Activated gamma-delta T cell treated with Interleukin-2 at 50 U/mL for 16 hours (primary cell): ENCODE measurements at regions not wholly inside any gene's neighbourhood (a gene's known extent, or its start where the extent isn't known, plus 50 kb on each side); places are given as distances from the start of the nearest gene placed in this dataset.

Experiments
- DNase-seq: peaks from one replicate; pipeline ENCODE4 v3.0.0-alpha.2; 2020

DNA sequence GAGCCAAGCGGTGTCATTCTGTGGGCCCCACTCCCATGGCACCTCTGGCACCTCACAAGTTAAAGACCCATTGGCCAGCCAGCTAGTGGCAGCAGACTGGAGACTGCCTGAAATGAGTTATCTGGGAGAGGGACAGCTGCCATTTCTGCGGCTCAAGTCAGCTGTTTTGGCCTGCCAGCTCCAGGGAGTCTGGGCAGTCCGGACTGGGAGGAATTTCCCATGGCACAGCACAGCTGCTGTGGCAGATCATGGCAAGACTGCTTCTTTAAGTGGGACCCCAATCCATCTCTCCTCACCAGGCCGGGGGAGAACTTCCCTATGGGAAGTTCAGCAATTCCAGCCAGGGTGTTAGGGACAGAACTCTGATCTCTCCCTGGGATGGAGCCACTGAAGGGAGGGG, 2187.6 kb upstream of the CELF4 start:
- no peak for DNase-seq

DNA sequence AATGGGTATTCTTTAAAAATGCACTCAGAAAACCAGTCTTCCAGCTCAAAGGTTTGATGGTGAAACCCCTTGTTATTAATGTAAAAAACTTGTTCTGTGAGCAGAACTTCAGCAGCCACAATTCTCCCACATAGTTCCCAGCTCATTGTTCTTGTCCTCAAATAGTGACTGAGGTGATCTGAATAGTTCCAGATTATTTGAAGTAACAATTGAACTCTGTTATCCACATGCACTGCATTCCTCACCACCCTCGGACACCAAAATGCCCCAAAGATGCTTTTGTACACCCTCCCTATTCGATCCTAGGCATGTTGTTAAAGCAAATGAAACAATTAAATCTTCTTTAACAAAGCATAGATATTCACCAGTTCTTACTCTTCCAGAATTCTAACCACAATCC, 2186.8 kb upstream of the CELF4 start:
- no peak for DNase-seq

DNA sequence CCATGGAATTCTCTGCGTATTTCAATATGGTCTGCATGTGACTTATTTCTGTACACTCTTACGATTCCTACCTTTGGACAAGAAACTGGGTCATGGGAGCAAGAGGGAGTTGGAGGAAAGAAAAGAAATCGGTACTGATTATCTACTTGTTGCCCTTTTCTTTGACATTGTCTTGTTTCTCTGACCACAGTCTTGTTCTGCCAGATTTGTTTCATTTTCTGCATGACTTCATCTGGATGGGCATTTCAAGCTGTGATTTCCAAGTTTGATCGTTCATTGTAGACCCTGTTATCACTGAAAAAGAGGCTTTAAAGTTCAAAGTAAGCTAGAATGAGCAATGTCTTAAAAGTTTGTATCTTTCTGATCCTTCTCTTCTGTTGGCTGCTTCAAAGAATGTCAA, 2186.3 kb upstream of the CELF4 start:
- no peak for DNase-seq

- DNase-seq = no peak
Measured at GRCh38 chr18:39751161-39751560, 2185.6 kb upstream of the CELF4 start.

GRCh38 chr18:39749154-39749553, 2183.6 kb upstream of the CELF4 start:
- no peak for DNase-seq

DNA sequence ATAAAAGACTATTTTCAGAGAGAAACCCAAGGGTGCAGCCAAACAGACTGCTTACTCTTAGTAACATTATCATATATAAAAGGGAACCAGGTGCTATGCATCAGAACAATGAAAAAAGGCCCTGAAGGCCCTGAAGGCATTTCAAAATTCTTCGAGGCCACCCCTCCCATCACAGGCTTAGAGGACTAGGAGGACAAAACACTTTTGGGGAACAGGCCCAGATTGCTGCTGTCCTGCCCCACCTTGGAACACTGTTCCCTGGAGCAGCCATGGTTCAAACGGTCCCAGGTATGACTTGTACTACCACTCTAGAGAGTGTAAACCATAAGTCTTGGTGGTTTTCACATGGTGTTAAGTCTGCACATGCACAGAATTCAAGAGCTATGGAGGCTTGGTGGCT, 2183.1 kb upstream of the CELF4 start:
- no peak for DNase-seq

DNA sequence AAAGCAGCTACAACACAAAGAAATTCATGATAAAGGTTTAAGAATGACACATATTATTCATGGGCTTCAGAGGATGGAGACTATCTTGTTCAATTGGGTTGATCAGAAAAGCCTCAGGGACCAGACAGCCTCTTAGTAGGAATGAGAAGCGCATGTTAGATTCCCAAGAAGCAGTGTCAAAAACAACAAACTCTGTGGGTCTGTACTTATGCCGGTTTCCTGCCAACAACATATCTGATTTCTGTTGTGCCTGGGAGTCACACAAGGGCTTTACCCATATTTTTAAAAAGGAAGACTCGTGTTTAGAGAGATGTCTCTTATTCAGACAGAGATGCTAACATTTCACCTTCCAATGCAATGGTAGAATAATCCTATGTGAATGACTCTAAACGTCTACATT, 2180.6 kb upstream of the CELF4 start:
- DNase-seq = no peak

DNA sequence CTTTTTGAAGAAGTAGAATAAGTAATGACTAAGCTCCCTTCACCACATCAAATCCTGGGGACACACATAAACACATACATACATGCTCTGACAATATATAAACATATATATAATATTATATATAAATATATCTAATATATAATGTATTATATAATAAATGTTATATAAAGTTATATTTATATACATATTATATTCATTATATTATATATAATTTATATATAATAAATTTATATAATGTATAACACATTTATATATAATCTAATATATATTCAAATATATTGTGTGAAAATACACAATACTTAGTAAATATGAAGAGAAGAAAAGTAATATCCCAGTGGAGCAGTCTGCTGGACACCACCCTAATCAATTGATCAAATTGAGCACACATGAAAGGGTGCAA, 2177.9 kb upstream of the CELF4 start:
- DNase-seq = no peak

DNA sequence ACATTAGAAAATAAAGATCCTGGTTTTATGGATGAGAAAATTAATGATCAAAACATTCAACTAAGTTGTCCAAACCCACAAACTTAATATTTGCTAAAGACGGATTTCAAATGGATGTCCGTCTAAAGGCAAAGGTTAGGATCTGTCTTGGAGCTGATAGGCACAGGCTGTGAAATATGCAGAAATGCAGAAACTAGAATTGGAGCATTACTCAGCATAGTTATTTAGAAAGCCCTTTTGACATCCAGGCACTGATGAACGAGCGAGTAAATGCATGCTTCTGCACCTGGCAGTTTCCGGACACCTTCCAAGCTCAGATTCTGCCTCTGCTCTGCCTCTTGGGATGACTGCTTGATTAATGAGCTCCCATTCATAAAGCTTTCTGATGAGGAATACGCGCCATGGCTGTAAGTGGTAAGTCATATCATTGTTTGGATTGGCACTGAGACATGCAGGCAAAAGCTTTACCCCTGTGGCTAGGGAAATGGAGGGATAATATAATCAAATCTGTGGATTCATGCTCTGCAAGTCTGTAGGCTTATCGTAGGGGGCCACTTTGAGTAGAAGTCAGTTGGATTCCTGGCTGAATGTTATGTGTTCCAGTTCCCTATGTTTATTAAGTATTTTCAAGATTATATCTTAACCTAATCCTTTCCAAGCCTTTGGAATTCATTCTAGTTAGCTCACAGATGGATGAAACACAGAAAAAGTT, 2176.3 kb upstream of the CELF4 start:
- DNase-seq = no peak

DNA sequence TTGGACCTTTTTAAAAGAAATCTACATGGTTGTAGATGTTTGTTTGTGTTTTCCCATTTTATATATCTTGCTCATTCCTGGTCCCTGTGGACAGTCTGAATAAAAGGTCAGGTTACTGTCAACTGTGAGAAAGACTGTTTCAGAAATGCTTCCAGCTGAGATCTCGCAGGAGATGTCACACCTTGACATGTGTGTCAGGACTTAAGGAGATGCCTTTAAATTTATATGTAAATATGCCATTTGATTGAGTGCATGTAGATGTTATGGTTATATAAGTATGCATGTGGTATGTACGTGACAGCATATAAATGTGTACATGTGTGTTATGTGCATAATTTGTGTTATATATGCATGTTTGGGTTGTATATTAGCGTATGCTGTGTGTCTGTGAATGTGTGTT, 2172.3 kb upstream of the CELF4 start:
- no peak for DNase-seq

DNA sequence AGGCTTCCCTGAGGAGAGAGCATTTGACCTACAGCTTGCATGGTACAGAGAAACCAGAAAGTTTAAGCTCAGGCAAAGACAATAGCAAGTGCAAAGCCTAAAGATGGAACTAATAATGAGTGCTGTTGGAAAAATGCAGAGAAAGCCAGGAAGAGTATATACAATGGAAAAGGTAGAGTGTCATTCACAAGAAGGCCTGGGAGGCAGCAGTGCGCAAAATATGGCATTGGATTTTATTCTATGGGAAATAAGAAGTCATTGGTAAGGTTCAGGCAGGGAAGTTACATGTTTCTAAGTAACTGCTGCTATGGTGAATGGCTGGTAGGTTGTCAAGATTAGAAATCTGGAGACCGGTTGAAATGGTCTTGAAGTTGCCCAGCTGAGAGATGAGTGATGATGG, 2167.3 kb upstream of the CELF4 start:
- no peak for DNase-seq

DNA sequence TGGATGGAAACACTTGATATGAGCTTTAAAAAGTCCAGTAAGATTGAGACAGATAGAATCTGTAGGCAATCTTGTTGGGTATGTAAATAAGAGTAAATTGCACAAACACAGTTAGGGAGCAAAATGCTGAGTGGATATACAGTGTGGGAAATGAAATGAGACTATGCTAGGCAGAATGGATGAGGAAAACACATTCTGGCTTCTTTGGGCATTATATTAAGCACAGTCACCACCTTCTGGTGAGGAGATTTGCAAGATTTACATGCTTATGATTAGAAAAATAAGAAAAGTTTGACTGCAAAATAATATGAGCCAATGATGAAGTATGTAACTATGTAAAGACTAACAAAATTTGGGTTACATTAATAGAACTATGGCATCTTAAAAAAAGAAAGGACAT, 2165.0 kb upstream of the CELF4 start:
- no peak for DNase-seq

DNA sequence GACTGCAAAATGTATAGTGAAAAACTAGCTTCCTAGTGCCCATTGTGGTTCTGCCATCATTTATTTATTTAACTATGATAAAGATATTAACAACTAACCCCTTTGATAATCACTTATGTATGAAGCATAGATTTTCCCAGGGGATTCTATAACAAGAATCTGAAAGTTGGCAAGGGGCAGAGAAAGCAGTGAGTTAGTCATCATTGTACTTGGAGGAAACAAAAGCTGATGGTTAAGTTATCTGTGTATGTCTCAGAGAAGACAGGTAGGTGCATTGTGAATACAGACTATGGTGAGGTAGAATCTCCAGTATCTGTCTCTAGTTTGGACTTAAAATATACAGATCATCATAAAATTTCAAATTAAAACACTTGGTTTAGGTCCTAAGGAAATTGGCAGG, 2159.1 kb upstream of the CELF4 start:
- DNase-seq = no peak

GRCh38 chr18:39721712-39722111, 2156.1 kb upstream of the CELF4 start:
- no peak for DNase-seq

GRCh38 chr18:39713961-39714360, 2148.4 kb upstream of the CELF4 start:
- no peak for DNase-seq

DNA sequence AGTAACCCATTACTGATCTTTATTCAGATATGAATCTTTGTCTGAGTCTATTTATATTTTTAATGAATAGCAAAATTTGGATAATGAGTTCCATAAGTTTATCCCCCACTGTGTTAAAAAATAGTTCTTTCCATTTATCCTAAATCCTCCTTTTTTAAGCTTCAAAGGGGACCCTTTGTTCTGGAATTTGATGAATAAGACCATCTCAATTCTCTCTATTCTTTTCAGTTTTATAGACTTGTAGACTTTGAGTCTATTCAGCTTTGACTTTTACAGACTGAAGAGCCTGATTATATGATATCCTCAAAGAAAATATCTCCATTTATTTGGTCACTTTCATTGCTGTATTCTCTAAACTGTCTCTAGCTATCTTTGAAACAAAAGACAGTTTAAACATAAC, 2146.1 kb upstream of the CELF4 start:
- no peak for DNase-seq

GRCh38 chr18:39705362-39705761, 2139.8 kb upstream of the CELF4 start:
- no peak for DNase-seq

DNA sequence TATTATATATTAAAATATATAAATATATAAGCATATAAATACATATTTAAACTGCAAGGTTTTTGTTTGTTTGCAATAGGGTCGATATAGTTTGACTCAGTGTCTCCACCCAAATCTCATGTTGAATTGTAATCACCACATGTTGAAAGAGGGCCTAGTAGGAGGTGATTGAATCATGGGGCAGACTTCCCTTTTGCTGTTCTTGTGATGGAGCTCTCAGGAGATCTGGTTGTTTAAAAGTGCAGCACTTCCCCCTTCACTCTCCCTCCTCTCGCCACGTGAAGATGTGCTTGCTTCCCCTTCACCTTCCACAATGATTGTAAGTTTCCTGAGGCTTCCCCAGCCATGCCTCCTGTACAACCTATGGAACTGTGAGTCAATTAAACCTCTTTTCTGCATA, 2137.3 kb upstream of the CELF4 start:
- DNase-seq = no peak

GRCh38 chr18:39701839-39702238, 2136.2 kb upstream of the CELF4 start:
- DNase-seq = no peak

- no peak for DNase-seq
Measured at GRCh38 chr18:39701055-39701783, 2135.6 kb upstream of the CELF4 start.

DNA sequence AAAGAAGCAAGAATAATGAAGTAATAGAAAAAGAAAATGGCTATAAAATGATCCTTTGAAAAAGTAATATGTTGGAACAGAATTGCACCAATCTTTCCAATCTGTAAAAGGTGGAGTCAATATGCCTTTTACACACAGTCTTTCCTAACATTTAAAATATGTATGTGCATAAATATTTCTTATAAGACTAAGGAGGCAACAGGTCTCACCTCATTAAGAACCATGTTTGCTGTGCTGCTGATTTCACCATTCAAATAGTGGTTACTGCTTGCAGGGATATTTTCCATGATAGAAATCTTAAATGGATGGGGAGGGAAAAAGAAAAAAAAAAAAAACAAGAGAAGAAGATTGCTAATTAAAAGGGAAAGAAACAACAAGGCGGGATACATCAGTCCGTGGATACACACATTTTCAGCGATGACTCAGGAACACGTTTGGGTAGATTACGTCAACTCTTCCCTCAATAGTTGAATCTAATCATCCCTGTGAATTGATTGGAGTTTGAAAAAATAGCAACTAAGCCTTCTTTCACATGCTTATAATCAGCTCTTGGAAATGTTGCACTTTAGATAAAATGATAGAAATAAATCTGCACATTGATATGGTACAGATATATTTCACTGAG, 2133.9 kb upstream of the CELF4 start:
- DNase-seq = no peak

GRCh38 chr18:39698436-39698835, 2132.8 kb upstream of the CELF4 start:
- DNase-seq = no peak

DNA sequence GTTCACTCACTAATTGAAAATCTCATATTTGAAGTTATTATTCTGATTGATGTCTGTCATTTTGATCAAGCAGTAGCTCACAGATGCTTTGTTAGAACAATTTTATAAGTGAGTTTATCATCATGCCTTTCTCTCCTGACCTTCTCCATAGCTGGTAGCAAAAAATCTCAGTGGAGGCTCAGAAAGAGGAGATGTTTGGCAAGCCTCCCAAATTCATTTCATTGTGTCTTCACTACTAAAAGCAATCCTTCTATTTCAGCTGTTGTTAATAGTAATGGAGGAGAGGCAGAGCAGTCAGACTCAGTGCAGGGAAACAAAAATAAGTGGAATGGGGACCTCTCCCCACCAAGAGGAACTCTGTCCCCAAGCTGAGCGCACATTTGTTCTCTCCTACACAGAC, 2127.8 kb upstream of the CELF4 start:
- DNase-seq = no peak

DNA sequence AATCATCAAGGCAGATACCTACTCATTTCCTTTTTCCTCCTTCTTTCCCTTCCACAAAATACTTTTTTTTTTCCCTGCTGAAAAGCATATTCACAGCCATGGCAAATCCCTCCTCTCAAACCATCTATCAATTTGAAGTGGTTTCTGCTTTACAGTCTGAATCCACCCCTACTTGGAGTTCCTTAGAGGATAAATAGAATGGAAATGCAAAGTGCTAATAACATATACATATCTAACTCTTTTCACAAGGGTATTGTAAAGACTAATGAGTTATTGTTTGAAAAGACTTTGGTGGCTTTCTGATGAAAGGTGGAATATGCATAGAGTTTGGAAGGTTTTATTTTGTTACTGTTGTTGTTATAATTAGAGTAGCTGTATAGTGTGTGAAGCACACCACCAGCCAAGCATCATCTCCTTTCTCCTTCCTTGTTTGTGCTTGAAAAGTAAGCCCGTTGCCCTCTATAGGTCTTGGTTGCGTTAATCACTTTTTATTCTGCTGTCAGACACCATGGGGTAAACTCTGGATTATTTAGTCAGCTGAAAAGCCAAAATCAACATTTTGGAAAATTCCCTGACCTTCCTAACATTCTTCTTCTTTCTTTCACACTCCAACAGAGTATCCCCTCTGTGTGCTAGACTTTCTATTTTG, 2126.9 kb upstream of the CELF4 start:
- no peak for DNase-seq
